Activated T-cell treated with anti-CD3 and anti-CD28 coated beads, Interleukin-2, amount 50 U/mL, for 24 hours (primary cell): ENCODE measurements at regions not wholly inside any gene's neighbourhood (a gene's known extent, or its start where the extent isn't known, plus 50 kb on each side); places are given as distances from the start of the nearest gene placed in this dataset.
A peak's percentile ranks its signal among the peaks of the same experiment; 100 is the strongest.
"Not testable (repeated sequence)": the region's sequence is repeated elsewhere in the genome, so short reads cannot be mapped to it uniquely, and the experiment has no call there.

Source experiments
- DNase-seq: peaks from one replicate; pipeline ENCODE4 v3.0.0-alpha.2; 2020
- H3K27ac Mint-ChIP-seq: 2 replicates; pipeline ENCODE4 v1.8.0; 2020; ENCODE audit warnings: mild to moderate bottlenecking, mixed read lengths
- H3K27me3 Mint-ChIP-seq: 2 replicates; pipeline ENCODE4 v1.8.0; 2020; ENCODE audit warnings: mixed read lengths
- H3K36me3 Mint-ChIP-seq: 2 replicates; pipeline ENCODE4 v1.8.0; 2020; ENCODE audit warnings: low read depth, mixed read lengths
- H3K4me1 Mint-ChIP-seq: 2 replicates; pipeline ENCODE4 v1.8.0; 2020; ENCODE audit warnings: low read depth, mixed read lengths
- H3K4me3 Mint-ChIP-seq: 2 replicates; pipeline ENCODE4 v1.8.0; 2020; ENCODE audit warnings: mild to moderate bottlenecking, moderate library complexity, mixed read lengths
- H3K9me3 Mint-ChIP-seq: 2 replicates; pipeline ENCODE4 v1.8.0; 2020; ENCODE audit warnings: mixed read lengths

DNA sequence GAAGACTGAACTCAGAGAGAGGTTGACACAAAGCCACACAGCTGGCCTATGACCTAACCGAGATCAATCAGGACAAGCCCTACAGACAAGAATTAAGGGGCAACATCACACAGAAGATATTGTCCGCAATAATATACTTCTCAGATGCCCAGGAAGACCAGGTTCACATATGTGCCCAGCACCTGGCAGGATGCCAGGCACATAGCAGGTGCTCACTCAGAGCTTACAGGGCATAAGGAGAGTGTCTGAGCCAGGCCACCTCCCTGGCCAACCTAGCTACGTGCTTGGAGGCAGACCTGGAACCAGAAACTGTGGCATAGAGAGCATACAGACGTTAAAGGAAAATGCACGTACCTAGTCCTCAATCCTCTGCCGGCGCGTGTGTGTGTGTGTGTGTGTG is 87.0 kb upstream of the LRFN2 start:
- Mint-ChIP-seq H3K4me1 (no peaks in the 10 kb centered on the region), H3K9me3 (no peaks in the 10 kb centered on the region), H3K4me3 (no peak overlapping the region), H3K27me3 (peaks cover 10% of the 10 kb centered on the region), H3K27ac (no peak overlapping the region), H3K36me3 (no peaks in the 10 kb centered on the region)
- no peak for DNase-seq

DNA sequence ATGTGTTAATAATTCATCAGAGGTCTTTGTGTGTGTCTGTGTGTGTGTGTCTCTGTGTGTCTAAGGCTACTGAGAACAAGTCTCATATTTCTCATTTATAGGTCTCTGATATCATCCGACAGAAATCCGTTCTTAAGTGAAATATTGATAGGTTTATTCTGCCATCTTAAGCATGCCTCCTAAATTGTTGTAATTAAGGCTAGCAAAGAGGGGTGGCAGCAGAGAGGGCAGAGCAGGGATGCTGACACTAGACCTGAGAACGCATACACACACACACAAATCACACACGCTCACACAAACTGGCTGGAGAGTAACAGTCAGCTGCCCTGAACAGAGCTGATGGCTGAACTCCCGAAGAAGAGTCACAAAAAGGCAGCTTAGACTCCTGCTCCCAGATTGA is 84.9 kb upstream of the LRFN2 start:
- no peak overlapping the region for H3K4me3 Mint-ChIP-seq
- no peak for DNase-seq
- H3K9me3 Mint-ChIP-seq: no peaks in the 10 kb centered on the region
- H3K4me1 Mint-ChIP-seq: no peaks in the 10 kb centered on the region
- H3K36me3 Mint-ChIP-seq: no peaks in the 10 kb centered on the region
- no peak overlapping the region for H3K27ac Mint-ChIP-seq
- peaks cover 5% of the 10 kb centered on the region for H3K27me3 Mint-ChIP-seq

DNA sequence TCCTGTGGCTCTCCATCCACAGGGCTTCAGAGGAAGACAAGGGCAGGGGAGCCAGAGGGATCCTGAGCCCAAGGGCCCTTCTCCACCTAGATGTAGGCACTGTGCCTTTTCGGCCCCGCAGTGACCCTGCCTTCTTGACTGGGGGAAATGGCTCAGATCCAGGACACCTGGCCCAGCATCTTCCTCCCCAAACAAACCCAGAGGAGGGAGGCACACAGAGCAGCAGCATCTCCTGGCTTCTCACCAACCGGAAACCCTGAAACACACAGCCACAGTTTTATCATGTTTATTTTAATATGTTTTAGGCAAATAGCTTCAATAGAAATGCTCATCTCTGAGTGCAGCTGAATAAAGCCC is 84.5 kb upstream of the LRFN2 start:
- H3K4me3 Mint-ChIP-seq: no peak overlapping the region
- H3K4me1 Mint-ChIP-seq: no peaks in the 10 kb centered on the region
- no peaks in the 10 kb centered on the region for H3K36me3 Mint-ChIP-seq
- H3K27me3 Mint-ChIP-seq: peaks cover 7% of the 10 kb centered on the region
- H3K9me3 Mint-ChIP-seq: no peaks in the 10 kb centered on the region
- DNase-seq: no peak
- no peak overlapping the region for H3K27ac Mint-ChIP-seq

DNA sequence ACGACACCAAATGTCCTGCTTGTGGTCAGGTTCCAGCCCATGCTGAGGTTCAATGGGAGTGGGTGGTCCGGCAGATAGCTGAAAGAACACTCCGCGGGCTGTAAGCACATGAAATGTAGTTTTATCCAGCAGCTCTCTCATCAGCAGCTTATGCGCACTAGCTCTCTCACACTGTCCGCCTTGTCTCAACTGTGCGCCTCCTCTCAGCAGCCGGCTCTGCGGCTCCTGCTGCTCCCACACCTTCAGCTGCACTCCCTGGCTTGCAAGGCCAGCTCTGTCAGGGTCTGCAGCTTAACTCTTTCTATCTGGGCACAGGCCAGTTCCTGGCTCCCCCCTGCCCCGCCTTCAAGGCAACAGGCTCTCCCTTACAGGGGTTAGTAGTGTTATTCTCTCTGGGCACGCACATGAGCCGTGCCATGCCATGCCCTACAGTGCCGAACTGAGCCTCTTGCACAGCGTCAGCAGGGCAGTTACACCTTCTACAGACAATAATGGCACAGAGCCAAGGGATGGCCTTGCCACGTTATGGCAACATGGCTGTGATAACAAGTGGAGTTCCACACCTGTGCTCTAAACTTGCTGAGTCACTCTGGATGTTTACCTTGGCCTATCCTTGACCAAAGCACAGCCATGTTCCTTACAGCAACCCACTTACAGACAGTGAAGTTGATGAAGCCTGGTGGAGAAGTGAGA is 84.0 kb upstream of the LRFN2 start:
- H3K36me3 Mint-ChIP-seq: no peaks in the 10 kb centered on the region
- no peak overlapping the region for H3K27ac Mint-ChIP-seq
- no peak overlapping the region for H3K4me3 Mint-ChIP-seq
- H3K4me1 Mint-ChIP-seq: no peaks in the 10 kb centered on the region
- H3K9me3 Mint-ChIP-seq: no peaks in the 10 kb centered on the region
- DNase-seq: no peak
- peaks cover 7% of the 10 kb centered on the region for H3K27me3 Mint-ChIP-seq

DNA sequence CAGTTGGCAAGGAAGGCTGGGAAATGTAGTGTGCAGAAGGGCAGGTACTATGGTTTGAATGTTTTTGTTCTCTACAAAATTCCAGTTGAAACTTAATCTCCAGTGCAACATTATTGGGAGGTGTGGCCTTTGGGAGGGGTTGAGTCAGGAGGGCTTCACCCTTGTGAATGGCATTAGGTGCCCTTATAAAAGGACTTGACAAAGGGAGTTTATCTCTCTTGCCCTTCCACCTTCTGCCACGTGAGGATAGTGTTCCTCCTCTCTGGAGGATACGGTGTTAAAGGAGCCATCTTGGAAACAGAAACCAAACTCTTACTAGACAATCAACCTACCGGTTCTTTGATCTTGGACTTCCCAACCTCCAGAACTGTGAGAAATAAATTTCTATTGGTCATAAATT is 82.2 kb upstream of the LRFN2 start:
- H3K27ac Mint-ChIP-seq: no peak overlapping the region
- H3K9me3 Mint-ChIP-seq: peaks cover 11% of the 10 kb centered on the region

DNA sequence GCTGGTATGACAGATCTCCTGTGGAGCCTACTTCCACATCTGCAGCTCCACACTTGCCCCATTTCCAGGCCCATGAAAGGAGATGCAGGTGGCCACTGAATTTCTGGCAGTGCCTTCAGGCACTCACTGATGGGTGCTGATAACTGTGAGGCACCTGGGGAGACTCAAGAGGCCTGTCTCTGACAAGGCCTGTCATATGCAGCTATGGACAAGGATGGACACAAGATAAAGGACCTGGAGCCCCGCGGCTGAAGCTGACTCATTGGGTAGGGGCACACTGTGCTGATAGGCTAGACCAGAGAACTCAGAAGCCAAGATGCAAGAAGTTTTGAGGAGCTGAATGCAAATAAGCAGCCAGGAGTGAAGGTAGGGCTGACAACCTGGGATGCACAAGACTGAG is 81.0 kb upstream of the LRFN2 start:
- Mint-ChIP-seq H3K4me3 (no peak overlapping the region), H3K4me1 (no peaks in the 10 kb centered on the region), H3K27me3 (peaks cover 7% of the 10 kb centered on the region), H3K36me3 (no peaks in the 10 kb centered on the region), H3K9me3 (peaks cover 17% of the 10 kb centered on the region), H3K27ac (no peak overlapping the region)
- no peak for DNase-seq

More for the DNA sequence above, 82.2 kb upstream of the LRFN2 start:
- H3K4me3 Mint-ChIP-seq: no peak overlapping the region
- peaks cover 7% of the 10 kb centered on the region for H3K27me3 Mint-ChIP-seq
- H3K4me1 Mint-ChIP-seq: no peaks in the 10 kb centered on the region
- no peak for DNase-seq
- no peaks in the 10 kb centered on the region for H3K36me3 Mint-ChIP-seq

DNA sequence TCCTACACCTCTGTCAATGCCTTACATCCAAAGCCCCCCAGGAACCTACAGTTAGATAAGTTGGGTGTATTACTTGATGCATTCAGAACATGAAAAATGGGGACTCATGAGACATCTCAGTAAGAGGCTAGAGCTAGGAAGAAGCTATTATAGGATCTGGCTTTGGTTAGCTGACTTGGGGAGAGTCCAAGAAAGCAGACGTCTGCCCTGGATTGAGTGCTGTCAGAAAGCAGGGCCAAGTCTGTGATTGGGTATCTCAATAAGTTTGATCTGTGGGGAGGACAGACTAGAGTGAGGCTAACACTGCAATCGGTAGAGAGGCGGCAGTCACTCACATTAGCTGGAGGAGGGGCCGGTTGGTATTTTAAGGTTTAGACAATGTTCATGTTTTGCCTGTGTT is 79.4 kb upstream of the LRFN2 start:
- H3K4me1 Mint-ChIP-seq: no peaks in the 10 kb centered on the region
- H3K27me3 Mint-ChIP-seq: peaks cover 7% of the 10 kb centered on the region
- DNase-seq: no peak
- no peaks in the 10 kb centered on the region for H3K36me3 Mint-ChIP-seq
- H3K4me3 Mint-ChIP-seq: no peak overlapping the region
- H3K9me3 Mint-ChIP-seq: peaks cover 17% of the 10 kb centered on the region
- no peak overlapping the region for H3K27ac Mint-ChIP-seq

DNA sequence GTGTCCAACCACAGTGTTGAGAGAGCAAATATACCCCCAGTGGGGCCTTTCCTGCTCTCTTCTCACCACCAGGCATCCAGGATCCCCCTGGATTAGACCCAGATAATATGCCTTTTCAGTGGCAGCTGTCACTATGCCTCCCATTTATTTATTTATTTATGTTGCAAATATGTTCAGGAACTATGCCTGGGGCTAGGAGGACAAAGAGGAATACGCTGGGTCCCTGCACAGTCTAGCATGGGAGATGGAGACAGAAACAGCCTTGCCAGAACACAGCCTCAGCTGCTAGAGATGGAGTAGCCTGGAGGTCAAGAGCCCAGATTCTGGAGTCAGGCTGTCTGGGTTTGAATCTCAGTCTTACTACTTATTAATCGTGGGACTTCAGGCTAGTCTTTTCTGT is 74.6 kb upstream of the LRFN2 start:
- no peak overlapping the region for H3K4me3 Mint-ChIP-seq
- H3K27ac Mint-ChIP-seq: no peak overlapping the region
- H3K4me1 Mint-ChIP-seq: no peaks in the 10 kb centered on the region
- H3K27me3 Mint-ChIP-seq: peaks cover 6% of the 10 kb centered on the region
- no peaks in the 10 kb centered on the region for H3K36me3 Mint-ChIP-seq
- peaks cover 17% of the 10 kb centered on the region for H3K9me3 Mint-ChIP-seq
- DNase-seq: no peak

DNA sequence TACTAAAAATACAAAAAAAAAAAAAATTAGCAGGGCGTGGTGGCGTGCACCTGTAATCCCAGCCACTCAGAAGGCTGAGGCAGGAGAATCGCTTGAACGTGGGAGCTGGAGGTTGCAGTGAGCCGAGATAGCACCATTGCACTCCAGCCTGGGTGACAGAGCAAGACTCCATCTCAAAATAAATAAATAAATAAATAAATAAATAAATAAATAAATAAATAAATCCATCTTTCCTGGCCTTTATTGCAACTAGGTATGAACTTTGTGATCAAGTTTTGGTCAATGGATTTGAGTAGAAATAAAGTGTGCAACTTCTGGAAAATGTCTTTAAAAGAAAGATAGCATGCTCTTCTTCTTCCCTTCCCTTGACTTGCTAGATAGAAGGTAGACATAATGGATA is 69.6 kb upstream of the LRFN2 start:
- H3K36me3 Mint-ChIP-seq, H3K27ac Mint-ChIP-seq, H3K27me3 Mint-ChIP-seq, H3K4me1 Mint-ChIP-seq, H3K4me3 Mint-ChIP-seq, H3K9me3 Mint-ChIP-seq, DNase-seq: not testable (repeated sequence)

DNA sequence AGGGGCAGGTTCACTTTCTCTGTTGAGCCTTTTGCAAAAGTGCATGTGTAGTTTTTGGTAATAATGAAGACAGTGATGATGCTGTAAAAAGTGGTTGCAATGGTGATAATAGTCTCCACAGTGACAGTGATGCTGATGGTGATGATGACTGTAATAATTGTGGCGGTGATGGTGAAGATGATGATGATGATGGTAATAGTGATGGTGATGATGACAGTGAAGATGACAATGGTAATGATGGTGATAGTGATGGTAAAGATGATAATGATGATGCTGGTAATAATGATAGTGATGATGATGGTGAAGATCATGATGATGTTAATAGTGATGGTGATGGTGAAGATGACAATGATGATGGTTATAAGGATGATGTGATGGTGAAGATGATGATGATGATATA is 67.7 kb upstream of the LRFN2 start:
- Mint-ChIP-seq H3K4me3 (no peak overlapping the region), H3K9me3 (no peaks in the 10 kb centered on the region), H3K27me3 (peaks cover 9% of the 10 kb centered on the region), H3K36me3 (no peaks in the 10 kb centered on the region), H3K27ac (no peak overlapping the region), H3K4me1 (no peaks in the 10 kb centered on the region)
- DNase-seq: no peak

DNA sequence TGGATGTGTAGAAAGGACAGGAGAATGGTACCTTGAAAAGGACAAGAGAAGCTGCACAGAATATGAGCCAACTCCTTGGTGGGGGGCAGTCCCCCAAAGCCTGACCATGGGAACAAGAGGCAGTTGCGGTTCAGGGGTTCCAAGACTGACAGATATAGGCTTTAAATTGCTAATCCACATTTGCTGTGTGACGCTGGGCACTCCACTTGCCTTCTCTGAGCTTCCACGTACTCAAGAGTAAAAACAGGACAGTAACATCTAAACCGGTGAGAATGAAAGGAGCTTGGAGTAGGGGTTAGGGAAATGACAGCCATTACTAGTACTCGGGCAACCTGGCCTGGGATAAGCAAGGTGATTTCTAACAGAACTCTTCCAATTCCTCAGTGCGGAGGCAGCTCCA is 57.9 kb upstream of the LRFN2 start:
- DNase-seq: no peak
- H3K36me3 Mint-ChIP-seq: no peaks in the 10 kb centered on the region
- H3K4me3 Mint-ChIP-seq: no peak overlapping the region
- H3K27me3 Mint-ChIP-seq: peaks cover 18% of the 10 kb centered on the region
- H3K4me1 Mint-ChIP-seq: peaks cover 16% of the 10 kb centered on the region
- no peaks in the 10 kb centered on the region for H3K9me3 Mint-ChIP-seq
- no peak overlapping the region for H3K27ac Mint-ChIP-seq

DNA sequence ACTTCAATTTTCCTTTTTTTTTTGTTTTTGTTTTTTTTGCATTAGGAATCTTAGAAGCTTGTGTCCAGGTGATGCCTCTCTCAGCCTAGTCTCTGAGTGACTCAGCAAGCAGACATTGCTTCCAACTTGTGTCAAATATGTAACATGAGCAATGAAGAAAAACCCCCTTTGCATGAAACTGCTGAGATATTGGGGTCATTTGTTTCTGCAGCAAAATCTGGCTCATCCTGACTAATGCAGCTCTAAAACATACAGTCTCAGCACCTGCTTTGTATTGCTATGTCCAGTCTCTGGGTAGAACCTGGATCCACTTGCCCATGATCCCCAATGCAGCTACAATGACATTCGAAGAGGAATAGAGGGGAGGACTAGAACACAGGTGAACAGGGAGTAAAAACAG is 55.7 kb upstream of the LRFN2 start:
- no peaks in the 10 kb centered on the region for H3K9me3 Mint-ChIP-seq
- peaks cover 18% of the 10 kb centered on the region for H3K4me1 Mint-ChIP-seq
- no peak overlapping the region for H3K27ac Mint-ChIP-seq
- DNase-seq: no peak
- H3K27me3 Mint-ChIP-seq: peaks cover 4% of the 10 kb centered on the region
- no peak overlapping the region for H3K4me3 Mint-ChIP-seq
- no peaks in the 10 kb centered on the region for H3K36me3 Mint-ChIP-seq

DNA sequence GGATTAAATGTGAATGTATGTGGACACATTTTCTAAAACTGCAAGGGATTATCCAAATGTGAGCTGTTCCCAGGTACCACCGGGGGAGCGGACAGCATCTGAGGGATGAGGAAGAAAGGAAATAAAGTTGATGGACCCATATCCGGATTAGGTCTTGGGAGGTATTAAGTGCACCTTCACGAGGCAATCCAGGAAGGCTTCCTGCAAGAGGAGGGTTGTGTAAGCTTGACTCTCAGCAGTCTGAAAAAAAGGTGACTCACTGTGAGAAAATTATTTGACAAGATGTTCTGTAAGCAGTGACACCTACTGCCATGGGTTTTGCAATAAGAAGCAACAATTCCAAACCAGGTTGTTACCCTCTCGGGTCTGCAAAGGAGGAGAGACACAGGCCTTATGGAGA is 55.0 kb upstream of the LRFN2 start:
- Mint-ChIP-seq H3K36me3 (no peaks in the 10 kb centered on the region), H3K9me3 (no peaks in the 10 kb centered on the region), H3K4me3 (no peak overlapping the region), H3K27me3 (peaks cover 4% of the 10 kb centered on the region), H3K27ac (no peak overlapping the region), H3K4me1 (peaks cover 18% of the 10 kb centered on the region)
- no peak for DNase-seq

DNA sequence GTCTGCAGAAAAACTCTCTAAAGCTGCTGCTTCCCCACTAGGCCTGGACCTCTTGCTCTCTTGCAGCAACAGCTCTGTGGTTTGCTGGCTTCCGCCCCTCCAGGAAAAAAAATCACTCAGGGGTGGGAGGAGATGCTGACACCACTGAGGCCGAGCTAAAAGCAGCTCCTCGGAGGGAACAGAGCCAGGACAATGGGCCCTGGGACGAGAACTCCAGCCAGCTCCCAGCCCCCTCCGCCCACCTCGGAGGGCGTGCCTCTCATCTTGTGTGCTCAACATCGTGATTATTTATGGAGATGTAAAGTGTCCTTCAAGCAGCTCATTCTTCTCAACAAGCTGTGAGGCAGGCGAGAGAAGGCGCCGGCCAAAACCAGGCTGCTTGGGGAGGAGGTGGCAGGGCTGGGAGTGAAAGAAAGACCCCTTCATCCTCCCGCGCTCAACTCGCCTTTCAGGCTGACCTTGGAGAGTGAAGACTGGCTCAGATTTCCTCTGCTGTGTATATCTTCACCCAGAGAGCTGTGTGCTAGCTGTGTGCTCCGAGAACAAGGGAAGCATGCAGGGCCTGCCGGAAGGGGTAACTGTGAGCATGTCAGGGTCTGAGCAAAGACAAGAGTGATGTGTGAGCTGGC is 53.5 kb upstream of the LRFN2 start:
- Mint-ChIP-seq H3K27me3 (peaks cover 4% of the 10 kb centered on the region), H3K27ac (peak overlapping the region; percentile 19), H3K36me3 (no peaks in the 10 kb centered on the region), H3K4me1 (peaks cover 18% of the 10 kb centered on the region), H3K4me3 (no peak overlapping the region), H3K9me3 (no peaks in the 10 kb centered on the region)
- DNase-seq: peak; percentile 30
